OCI-LY1 (cell line): ENCODE measurements at regions not wholly inside any gene's neighbourhood (a gene's known extent, or its start where the extent isn't known, plus 50 kb on each side); places are given as distances from the start of the nearest gene placed in this dataset.

Experiments
- CTCF ChIP-seq: fragments of 200-600 bp; sonication (generic), shearing (Covaris generic); IDR thresholded peaks from 2 replicates; pipeline ENCODE4 v1.5.1; 2017; ENCODE audit warnings: mild to moderate bottlenecking, antibody characterized with exemption, low read length, moderate library complexity, mixed read lengths
- EZH2 ChIP-seq: fragments of 200-600 bp; sonication (generic), shearing (Covaris generic); IDR thresholded peaks from 2 replicates; pipeline ENCODE4 v1.8.0; 2017; ENCODE audit warnings: borderline replicate concordance, mixed run types, mild to moderate bottlenecking, antibody characterized with exemption, low read length, moderate library complexity, mixed read lengths

GRCh38 chr2:30003128-30003527, 81.7 kb upstream of the ALK start:
- TF ChIP-seq CTCF (no peak), EZH2 (no peak)
